Testis (tissue), 2 donors: ENCODE measurements at regions not wholly inside any gene's neighbourhood (a gene's known extent, or its start where the extent isn't known, plus 50 kb on each side); places are given as distances from the start of the nearest gene placed in this dataset.

Source experiments
- POLR2A ChIP-seq: fragments of 450-650 bp; IDR thresholded peaks from one replicate; pipeline ENCODE4 v1.6.1; 2017; ENCODE audit warnings: antibody characterized with exemption, mild to moderate bottlenecking, moderate library complexity
- TF ChIP-seq, protein P1 (sequence below), 3 experiments: fragments of 450-650 bp in 2 of 3; fragments of 200-600 bp in 1 of 3; sonication (generic) in 1 of 3; IDR thresholded peaks; one replicate each; pipeline ENCODE4 v1.5.1; 2016 to 2019; ENCODE audit warnings: antibody characterized with exemption in 3 of 3, mild to moderate bottlenecking in 2 of 3, moderate library complexity in 1 of 3

- TF ChIP-seq, protein P1, sequence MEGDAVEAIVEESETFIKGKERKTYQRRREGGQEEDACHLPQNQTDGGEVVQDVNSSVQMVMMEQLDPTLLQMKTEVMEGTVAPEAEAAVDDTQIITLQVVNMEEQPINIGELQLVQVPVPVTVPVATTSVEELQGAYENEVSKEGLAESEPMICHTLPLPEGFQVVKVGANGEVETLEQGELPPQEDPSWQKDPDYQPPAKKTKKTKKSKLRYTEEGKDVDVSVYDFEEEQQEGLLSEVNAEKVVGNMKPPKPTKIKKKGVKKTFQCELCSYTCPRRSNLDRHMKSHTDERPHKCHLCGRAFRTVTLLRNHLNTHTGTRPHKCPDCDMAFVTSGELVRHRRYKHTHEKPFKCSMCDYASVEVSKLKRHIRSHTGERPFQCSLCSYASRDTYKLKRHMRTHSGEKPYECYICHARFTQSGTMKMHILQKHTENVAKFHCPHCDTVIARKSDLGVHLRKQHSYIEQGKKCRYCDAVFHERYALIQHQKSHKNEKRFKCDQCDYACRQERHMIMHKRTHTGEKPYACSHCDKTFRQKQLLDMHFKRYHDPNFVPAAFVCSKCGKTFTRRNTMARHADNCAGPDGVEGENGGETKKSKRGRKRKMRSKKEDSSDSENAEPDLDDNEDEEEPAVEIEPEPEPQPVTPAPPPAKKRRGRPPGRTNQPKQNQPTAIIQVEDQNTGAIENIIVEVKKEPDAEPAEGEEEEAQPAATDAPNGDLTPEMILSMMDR (IDR thresholded peaks at IDR 0.05), result no peak
- no peak for TF ChIP-seq POLR2A
Measured at GRCh38 chr4:17414392-17414791, 97.5 kb downstream of the QDPR start.
